Mesendoderm (in vitro differentiated cells): ENCODE measurements at regions not wholly inside any gene's neighbourhood (a gene's known extent, or its start where the extent isn't known, plus 50 kb on each side); places are given as distances from the start of the nearest gene placed in this dataset.

Experiments
- DNase-seq: peaks from one replicate; pipeline ENCODE4 v3.0.0; 2013
- H2AK5ac ChIP-seq: 2 replicates; pipeline ENCODE4 v1.6.1; 2013; ENCODE audit warnings: low read length, inconsistent platforms
- H2BK120ac ChIP-seq: 2 replicates; pipeline ENCODE4 v1.6.1; 2013; ENCODE audit warnings: low read depth, mild to moderate bottlenecking, low read length, moderate library complexity, mixed read lengths
- H2BK15ac ChIP-seq: replicated peaks from 2 replicates; pipeline ENCODE4 v1.6.1; 2013; ENCODE audit warnings: low read depth, mild to moderate bottlenecking, moderate library complexity
- H2BK5ac ChIP-seq: 2 replicates; pipeline ENCODE4 v1.6.1; 2013; ENCODE audit warnings: low read length, inconsistent platforms
- H3K18ac ChIP-seq: 2 replicates; pipeline ENCODE4 v1.6.1; 2013; ENCODE audit warnings: mild to moderate bottlenecking, low read length, mixed read lengths
- H3K23ac ChIP-seq: one replicate; pipeline ENCODE4 v1.6.1; 2013; ENCODE audit warnings: low read length
- H3K27ac ChIP-seq: 2 replicates; pipeline ENCODE4 v1.5.1; 2013; ENCODE audit warnings: low read depth, mild to moderate bottlenecking, inconsistent platforms, low read length, moderate library complexity
- H3K27me3 ChIP-seq: 2 replicates; pipeline ENCODE4 v1.6.1; 2013; ENCODE audit warnings: low read length, control low read depth, mild to moderate bottlenecking, inconsistent platforms; ENCODE audit not compliant: insufficient read depth, poor library complexity
- H3K36me3 ChIP-seq: 2 replicates; pipeline ENCODE4 v1.6.1; 2013; ENCODE audit warnings: low read length, inconsistent platforms; ENCODE audit not compliant: control insufficient read depth, insufficient read depth
- H3K4ac ChIP-seq: one replicate; pipeline ENCODE4 v1.6.1; 2013; ENCODE audit warnings: low read depth, mild to moderate bottlenecking, low read length, moderate library complexity
- H3K4me1 ChIP-seq: 2 replicates; pipeline ENCODE4 v1.6.1; 2013; ENCODE audit warnings: low read depth, low read length, inconsistent platforms; ENCODE audit not compliant: control insufficient read depth
- H3K4me2 ChIP-seq: 2 replicates; pipeline ENCODE4 v1.6.1; 2013; ENCODE audit warnings: low read length
- H3K4me3 ChIP-seq: 2 replicates; pipeline ENCODE4 v1.5.1; 2013; ENCODE audit warnings: mild to moderate bottlenecking, low read length
- H3K56ac ChIP-seq: one replicate; pipeline ENCODE4 v1.6.1; 2013; ENCODE audit warnings: low read length
- H3K79me1 ChIP-seq: 2 replicates; pipeline ENCODE4 v1.6.1; 2013; ENCODE audit warnings: low read length, inconsistent platforms
- H3K79me2 ChIP-seq: 2 replicates; pipeline ENCODE4 v1.6.1; 2013; ENCODE audit warnings: mild to moderate bottlenecking, low read length; ENCODE audit not compliant: control insufficient read depth, insufficient read depth
- H3K9ac ChIP-seq: 2 replicates; pipeline ENCODE4 v1.6.1; 2013; ENCODE audit warnings: low read length, inconsistent platforms
- H4K5ac ChIP-seq: one replicate; pipeline ENCODE4 v1.6.1; 2013; ENCODE audit warnings: low read length
- H4K8ac ChIP-seq: one replicate; pipeline ENCODE4 v1.6.1; 2013; ENCODE audit warnings: low read depth, mild to moderate bottlenecking, control low read depth, low read length, moderate library complexity
- WGBS: extraction: QIAGEN DNeasy Blood & Tissue Kit; methylation state at CpG from one replicate; pipeline ENCODE4 v1.1.7; 2013; ENCODE audit warnings: low lambda C conversion rate, missing lambda C conversion rate; ENCODE audit not compliant: insufficient coverage; ENCODE audit errors: extremely low coverage; 5-methylcytosine and 5-hydroxymethylcytosine counted together

- Histone ChIP-seq H3K4me2 (no peak overlapping the region), H2BK120ac (no peak overlapping the region), H4K8ac (no peak overlapping the region), H3K4ac (no peak overlapping the region), H3K4me3 (no peak overlapping the region), H4K5ac (no peak overlapping the region), H3K4me1 (no peaks in the 10 kb centered on the region), H2BK15ac (no peak overlapping the region), H2AK5ac (no peak overlapping the region), H3K9ac (no peak overlapping the region), H3K23ac (no peak overlapping the region), H3K18ac (no peak overlapping the region), H3K79me1 (no peaks in the 10 kb centered on the region), H3K27me3 (no peaks in the 10 kb centered on the region), H3K27ac (no peak overlapping the region), H3K36me3 (no peaks in the 10 kb centered on the region), H3K56ac (no peak overlapping the region), H2BK5ac (no peak overlapping the region), H3K79me2 (no peaks in the 10 kb centered on the region)
- DNase-seq, result no peak
- no CpG with 5 or more reads among the region's 2 CpGs for WGBS
Measured at GRCh38 chr6:97849390-97849789, 566.4 kb upstream of the MMS22L start.

GRCh38 chr6:97850458-97851212, 567.6 kb upstream of the MMS22L start:
- WGBS, result no CpG with 5 or more reads among the region's 5 CpGs
- no peak overlapping the region for H3K4me3 ChIP-seq
- H3K27ac ChIP-seq, result no peak overlapping the region

GRCh38 chr6:97863697-97864096, 580.7 kb upstream of the MMS22L start:
- H2BK5ac ChIP-seq, result no peak overlapping the region
- no peaks in the 10 kb centered on the region for H3K79me2 ChIP-seq
- H3K27me3 ChIP-seq, result no peaks in the 10 kb centered on the region
- H3K23ac ChIP-seq, result no peak overlapping the region
- H3K27ac ChIP-seq, result no peak overlapping the region
- no peaks in the 10 kb centered on the region for H3K36me3 ChIP-seq
- H2BK15ac ChIP-seq, result no peak overlapping the region
- no peak overlapping the region for H3K4ac ChIP-seq
- H3K4me2 ChIP-seq, result no peak overlapping the region
- H4K5ac ChIP-seq, result no peak overlapping the region
- H3K9ac ChIP-seq, result no peak overlapping the region
- no peak overlapping the region for H3K18ac ChIP-seq
- no peak for DNase-seq
- no peaks in the 10 kb centered on the region for H3K79me1 ChIP-seq
- H3K4me3 ChIP-seq, result no peak overlapping the region
- H4K8ac ChIP-seq, result no peak overlapping the region
- no peak overlapping the region for H3K56ac ChIP-seq
- H2BK120ac ChIP-seq, result no peak overlapping the region
- no peak overlapping the region for H2AK5ac ChIP-seq
- H3K4me1 ChIP-seq, result no peaks in the 10 kb centered on the region

More at GRCh38 chr6:97850458-97851212, 567.6 kb upstream of the MMS22L start:
- Histone ChIP-seq H3K18ac (no peak overlapping the region), H4K5ac (no peak overlapping the region), H2AK5ac (no peak overlapping the region), H3K4me1 (no peaks in the 10 kb centered on the region), H3K27me3 (no peaks in the 10 kb centered on the region), H2BK15ac (no peak overlapping the region), H3K9ac (no peak overlapping the region), H2BK120ac (no peak overlapping the region), H3K23ac (no peak overlapping the region), H3K79me1 (no peaks in the 10 kb centered on the region), H3K36me3 (no peaks in the 10 kb centered on the region), H3K4me2 (no peak overlapping the region), H3K79me2 (no peaks in the 10 kb centered on the region), H3K4ac (no peak overlapping the region), H4K8ac (no peak overlapping the region), H2BK5ac (no peak overlapping the region), H3K56ac (no peak overlapping the region)
- DNase-seq, result no peak

- H3K4me1 ChIP-seq, result no peaks in the 10 kb centered on the region
- H3K79me1 ChIP-seq, result no peaks in the 10 kb centered on the region
- H3K4me3 ChIP-seq, result no peak overlapping the region
- no peak for DNase-seq
- no peak overlapping the region for H4K8ac ChIP-seq
- H4K5ac ChIP-seq, result no peak overlapping the region
- no peak overlapping the region for H3K4ac ChIP-seq
- H3K18ac ChIP-seq, result no peak overlapping the region
- H3K9ac ChIP-seq, result no peak overlapping the region
- no peak overlapping the region for H3K56ac ChIP-seq
- no peak overlapping the region for H2BK15ac ChIP-seq
- no peaks in the 10 kb centered on the region for H3K27me3 ChIP-seq
- no peak overlapping the region for H3K23ac ChIP-seq
- H3K36me3 ChIP-seq, result no peaks in the 10 kb centered on the region
- no peak overlapping the region for H3K27ac ChIP-seq
- no peak overlapping the region for H3K4me2 ChIP-seq
- H2BK120ac ChIP-seq, result no peak overlapping the region
- no peaks in the 10 kb centered on the region for H3K79me2 ChIP-seq
- H2AK5ac ChIP-seq, result no peak overlapping the region
- no CpG with 5 or more reads among the region's 4 CpGs for WGBS
- no peak overlapping the region for H2BK5ac ChIP-seq
Measured at GRCh38 chr6:97864366-97864765, 581.4 kb upstream of the MMS22L start.

GRCh38 chr6:97864826-97865225, 581.8 kb upstream of the MMS22L start:
- Histone ChIP-seq H2AK5ac (no peak overlapping the region), H3K79me2 (no peaks in the 10 kb centered on the region), H3K9ac (no peak overlapping the region), H3K4me3 (no peak overlapping the region), H4K5ac (no peak overlapping the region), H3K36me3 (no peaks in the 10 kb centered on the region), H3K4ac (no peak overlapping the region), H3K56ac (no peak overlapping the region), H4K8ac (no peak overlapping the region), H3K27me3 (no peaks in the 10 kb centered on the region), H3K4me2 (no peak overlapping the region), H2BK120ac (no peak overlapping the region), H2BK5ac (no peak overlapping the region), H3K79me1 (no peaks in the 10 kb centered on the region), H3K23ac (no peak overlapping the region), H3K27ac (no peak overlapping the region), H2BK15ac (no peak overlapping the region), H3K18ac (no peak overlapping the region), H3K4me1 (no peaks in the 10 kb centered on the region)
- no peak for DNase-seq
- no CpG with 5 or more reads among the region's 2 CpGs for WGBS

GRCh38 chr6:97865612-97866011, 582.6 kb upstream of the MMS22L start:
- Histone ChIP-seq H3K4me1 (no peaks in the 10 kb centered on the region), H2BK120ac (no peak overlapping the region), H2BK15ac (no peak overlapping the region), H3K79me1 (no peaks in the 10 kb centered on the region), H2BK5ac (no peak overlapping the region), H3K4me3 (no peak overlapping the region), H3K36me3 (no peaks in the 10 kb centered on the region), H3K27me3 (no peaks in the 10 kb centered on the region), H3K79me2 (no peaks in the 10 kb centered on the region), H4K5ac (no peak overlapping the region), H3K23ac (no peak overlapping the region), H2AK5ac (no peak overlapping the region), H3K56ac (no peak overlapping the region), H3K4ac (no peak overlapping the region), H3K27ac (no peak overlapping the region), H3K4me2 (no peak overlapping the region), H3K9ac (no peak overlapping the region), H3K18ac (no peak overlapping the region), H4K8ac (no peak overlapping the region)
- no CpG with 5 or more reads among the region's 2 CpGs for WGBS
- peak; percentile 23 for DNase-seq
